AG04450 (cell line): ENCODE measurements at regions not wholly inside any gene's neighbourhood (a gene's known extent, or its start where the extent isn't known, plus 50 kb on each side); places are given as distances from the start of the nearest gene placed in this dataset.

Experiments
- CTCF ChIA-PET: fragments of 300-600, 350-600 bp; formaldehyde crosslinking; extraction: SDS; loops from one replicate; lab custom pipeline; 2022; ENCODE audit warnings: antibody characterized with exemption, inconsistent platforms; lab: Charles Lee
- POLR2A ChIA-PET: fragments of 350-600 bp; formaldehyde crosslinking; extraction: SDS; loops from one replicate; lab custom pipeline; 2021; ENCODE audit warnings: antibody characterized with exemption, inconsistent platforms; lab: Yijun Ruan, JAX
- DNase-seq: peaks from one replicate; pipeline ENCODE4 v3.0.0-alpha.2; 2011; ENCODE audit warnings: low read depth, low spot score
- H3K27ac ChIP-seq: one replicate; pipeline ENCODE4 v1.5.1; 2012; ENCODE audit warnings: low read depth, low read length, control low read depth
- H3K27me3 ChIP-seq: one replicate; pipeline ENCODE4 v1.6.0; 2012; ENCODE audit warnings: low read length; ENCODE audit not compliant: control insufficient read depth, insufficient read depth
- H3K4me3 ChIP-seq: 2 replicates; pipeline ENCODE4 v1.5.1; 2011; ENCODE audit warnings: mild to moderate bottlenecking, low read depth, low read length, control low read depth
- H3K9me3 ChIP-seq: 2 replicates; pipeline ENCODE4 v1.5.1; 2012; ENCODE audit warnings: low read length; ENCODE audit not compliant: control insufficient read depth, insufficient read depth
- TF ChIP-seq, protein P1 (sequence below): IDR thresholded peaks from 2 replicates; pipeline ENCODE4 v1.5.1; 2011; ENCODE audit warnings: low read depth, low read length, control low read depth, inconsistent platforms

DNA sequence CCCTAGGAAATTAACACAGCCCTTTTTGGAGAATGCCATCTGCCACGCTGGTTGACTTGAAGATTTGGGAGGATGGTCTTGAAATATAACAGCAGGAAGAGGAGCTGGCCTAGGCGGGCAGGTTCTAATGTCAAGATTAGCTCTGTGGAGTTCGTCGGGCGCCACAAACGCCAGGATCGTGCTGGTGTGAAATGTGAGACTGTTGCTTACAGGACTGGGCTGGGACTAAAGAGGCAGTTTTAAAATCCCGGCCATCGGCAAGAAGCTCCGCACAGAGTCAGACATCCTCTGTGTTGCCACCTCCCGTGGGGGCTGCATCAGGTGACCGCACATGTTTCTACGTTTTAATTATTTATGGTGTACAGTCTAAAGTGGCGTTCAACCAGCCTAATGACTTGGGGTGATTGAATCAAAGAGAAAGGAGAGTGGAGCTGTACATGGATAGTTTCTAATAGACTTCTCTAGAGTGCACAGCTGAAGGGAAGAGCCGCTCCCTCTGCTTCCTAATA lies 99.4 kb upstream of the BCL11A start:
- no peak overlapping the region for H3K27ac ChIP-seq
- CTCF ChIA-PET, result interaction anchor here (2.9 kb wide), 1 partner anchor 10 kb away, joined by 10 read pairs; no protein-coding TSS in a partner anchor
- H3K4me3 ChIP-seq, result no peak overlapping the region
- peaks cover 15% of the 10 kb centered on the region for H3K27me3 ChIP-seq
- POLR2A ChIA-PET, result no interaction called here
- no peak for DNase-seq
- TF ChIP-seq, protein P1, sequence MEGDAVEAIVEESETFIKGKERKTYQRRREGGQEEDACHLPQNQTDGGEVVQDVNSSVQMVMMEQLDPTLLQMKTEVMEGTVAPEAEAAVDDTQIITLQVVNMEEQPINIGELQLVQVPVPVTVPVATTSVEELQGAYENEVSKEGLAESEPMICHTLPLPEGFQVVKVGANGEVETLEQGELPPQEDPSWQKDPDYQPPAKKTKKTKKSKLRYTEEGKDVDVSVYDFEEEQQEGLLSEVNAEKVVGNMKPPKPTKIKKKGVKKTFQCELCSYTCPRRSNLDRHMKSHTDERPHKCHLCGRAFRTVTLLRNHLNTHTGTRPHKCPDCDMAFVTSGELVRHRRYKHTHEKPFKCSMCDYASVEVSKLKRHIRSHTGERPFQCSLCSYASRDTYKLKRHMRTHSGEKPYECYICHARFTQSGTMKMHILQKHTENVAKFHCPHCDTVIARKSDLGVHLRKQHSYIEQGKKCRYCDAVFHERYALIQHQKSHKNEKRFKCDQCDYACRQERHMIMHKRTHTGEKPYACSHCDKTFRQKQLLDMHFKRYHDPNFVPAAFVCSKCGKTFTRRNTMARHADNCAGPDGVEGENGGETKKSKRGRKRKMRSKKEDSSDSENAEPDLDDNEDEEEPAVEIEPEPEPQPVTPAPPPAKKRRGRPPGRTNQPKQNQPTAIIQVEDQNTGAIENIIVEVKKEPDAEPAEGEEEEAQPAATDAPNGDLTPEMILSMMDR, result no peak
- H3K9me3 ChIP-seq, result no peaks in the 10 kb centered on the region

DNA sequence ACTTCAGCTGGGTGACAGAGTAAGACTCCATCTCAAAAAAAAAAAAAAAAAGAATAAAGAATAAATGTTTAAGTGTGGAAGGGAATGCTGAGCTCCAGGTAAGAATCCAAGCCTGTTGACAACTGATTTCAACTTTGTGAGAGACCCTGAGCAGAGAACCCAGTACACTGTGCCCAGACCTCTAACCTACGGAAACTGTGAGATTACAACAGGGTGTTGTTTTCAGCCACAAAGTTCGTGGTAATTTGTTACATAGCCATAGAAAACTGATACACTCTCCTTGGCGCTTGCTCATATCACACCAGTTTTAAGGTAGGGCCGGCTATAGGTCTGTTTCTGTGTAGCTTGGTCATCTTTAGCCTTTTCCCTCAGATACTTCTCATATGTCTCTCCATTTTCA lies 98.4 kb upstream of the PAPOLG start:
- TF ChIP-seq, protein P1, result no peak
- no peaks in the 10 kb centered on the region for H3K9me3 ChIP-seq
- H3K27me3 ChIP-seq, result peaks cover 8% of the 10 kb centered on the region
- DNase-seq, result no peak
- no peak overlapping the region for H3K27ac ChIP-seq
- CTCF ChIA-PET, result interaction anchor here (1.2 kb wide), 1 partner anchor 14 kb away, joined by 3 read pairs; no protein-coding TSS in a partner anchor
- H3K4me3 ChIP-seq, result no peak overlapping the region
- POLR2A ChIA-PET, result no interaction called here

DNA sequence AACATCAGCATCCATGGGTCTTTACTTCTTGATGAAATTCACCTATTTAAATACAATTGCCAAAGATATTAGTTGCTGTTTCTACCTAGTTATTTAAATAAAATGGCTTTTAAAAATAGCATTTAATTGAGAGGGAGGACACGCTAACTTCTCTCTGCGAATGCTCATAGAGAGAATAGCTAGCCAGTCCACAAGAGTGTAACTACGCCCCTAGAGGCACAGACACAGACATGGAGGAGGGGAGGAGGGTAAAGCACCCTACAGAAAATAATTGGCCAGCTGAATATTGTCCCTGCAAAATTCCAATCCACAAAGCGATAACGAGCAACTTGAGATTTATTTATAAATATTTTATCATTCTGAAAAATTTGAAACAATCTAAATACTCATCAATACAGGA lies 97.0 kb upstream of the PAPOLG start:
- H3K9me3 ChIP-seq, result no peaks in the 10 kb centered on the region
- DNase-seq, result no peak
- H3K27ac ChIP-seq, result no peak overlapping the region
- peaks cover 4% of the 10 kb centered on the region for H3K27me3 ChIP-seq
- TF ChIP-seq, protein P1, result no peak
- no peak overlapping the region for H3K4me3 ChIP-seq
- POLR2A ChIA-PET, result no interaction called here
- CTCF ChIA-PET, result interaction anchor here (3.2 kb wide), 1 partner anchor 15 kb away, joined by 15 read pairs; no protein-coding TSS in a partner anchor

DNA sequence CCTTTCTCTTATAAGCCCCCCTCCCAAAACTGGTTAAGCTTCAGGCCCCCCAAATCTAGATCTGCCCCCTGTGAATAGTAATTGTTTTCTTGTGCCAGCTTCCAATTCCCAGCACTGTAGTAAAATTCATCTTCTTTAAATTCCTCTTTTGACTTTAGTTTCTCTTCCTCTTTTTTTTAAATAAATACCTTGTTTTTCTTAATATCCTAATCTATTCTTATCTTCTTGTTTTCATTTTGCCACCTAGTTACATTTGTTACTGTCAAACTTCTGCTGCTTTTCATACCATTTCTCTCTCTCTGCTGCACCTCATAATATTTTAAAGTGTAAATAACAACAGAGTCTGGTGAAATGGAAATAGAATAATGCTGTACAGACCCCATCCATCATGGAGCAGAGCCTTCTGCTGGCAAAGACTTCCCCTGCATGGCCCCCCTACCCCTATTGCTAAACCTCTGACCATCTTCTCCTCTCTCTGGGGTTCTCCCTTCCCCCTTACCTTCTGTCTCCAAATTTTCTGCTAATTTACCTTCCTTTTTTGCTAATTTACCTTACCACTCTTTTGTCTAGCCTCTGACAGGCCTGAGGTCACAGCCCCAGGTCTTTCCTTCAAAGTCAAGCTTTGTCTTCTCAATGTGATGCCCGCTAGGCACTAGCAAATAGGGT lies 94.9 kb upstream of the PAPOLG start:
- Histone ChIP-seq H3K27me3 (peaks cover 2% of the 10 kb centered on the region), H3K27ac (no peak overlapping the region), H3K9me3 (no peaks in the 10 kb centered on the region), H3K4me3 (no peak overlapping the region)
- DNase-seq, result no peak
- TF ChIP-seq, protein P1, result no peak
- ChIA-PET CTCF (interaction anchor here (3.2 kb wide), 1 partner anchor 13 kb away, joined by 15 read pairs; no protein-coding TSS in a partner anchor), POLR2A (no interaction called here)

DNA sequence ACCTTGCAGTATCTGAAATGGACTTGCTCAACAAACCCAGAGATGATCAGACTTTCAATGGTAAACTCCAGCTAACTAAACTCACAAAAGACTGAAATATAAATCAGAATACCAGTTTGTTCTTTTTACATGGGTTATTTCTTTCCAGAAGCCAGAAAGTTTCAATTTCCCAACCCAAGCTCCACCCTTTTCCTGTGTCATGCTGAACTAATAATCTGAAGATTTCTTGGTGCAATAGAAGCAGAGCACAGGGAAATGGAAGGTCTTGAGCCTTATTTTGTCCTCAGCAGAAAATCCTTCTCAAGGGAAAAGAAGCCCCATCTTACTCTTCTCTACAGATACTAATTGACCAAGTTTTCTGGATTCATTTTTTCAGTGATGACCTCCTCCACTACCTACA lies 93.3 kb upstream of the PAPOLG start:
- POLR2A ChIA-PET, result no interaction called here
- TF ChIP-seq, protein P1, result no peak
- CTCF ChIA-PET, result no interaction called here

More for the DNA sequence above, 93.3 kb upstream of the PAPOLG start:
- DNase-seq, result no peak
- H3K27me3 ChIP-seq, result peaks cover 2% of the 10 kb centered on the region
- H3K9me3 ChIP-seq, result no peaks in the 10 kb centered on the region
- no peak overlapping the region for H3K27ac ChIP-seq
- no peak overlapping the region for H3K4me3 ChIP-seq
